RWPE1 (cell line): ENCODE measurements at regions not wholly inside any gene's neighbourhood (a gene's known extent, or its start where the extent isn't known, plus 50 kb on each side); places are given as distances from the start of the nearest gene placed in this dataset.

Source experiments
- CTCF ChIA-PET: fragments of 350-600 bp; sonication (Branson Sonifier 250); formaldehyde crosslinking; extraction: SDS; loops from one replicate; lab custom pipeline; 2021; lab: Yijun Ruan, JAX
- POLR2A ChIA-PET: fragments of 400-600 bp; formaldehyde crosslinking; extraction: SDS; loops from one replicate; lab custom pipeline; 2020; ENCODE audit warnings: antibody characterized with exemption; ENCODE audit not compliant: low non-redundant PET; lab: Yijun Ruan, JAX
- DNase-seq: peaks from one replicate; pipeline ENCODE4 v3.0.0; 2012; ENCODE audit warnings: low spot score
- H3K27ac ChIP-seq: fragments of 450-650 bp; 2 replicates; pipeline ENCODE4 v1.5.1; 2017
- CTCF ChIP-seq: fragments of 450-650 bp; conservative IDR thresholded peaks from 2 replicates; pipeline ENCODE4 v1.5.1; 2017; ENCODE audit warnings: low read depth, mild to moderate bottlenecking

GRCh38 chr6:150313781-150314180 lies 55.0 kb upstream of the IYD start:
- H3K27ac ChIP-seq = no peak overlapping the region
- POLR2A ChIA-PET = no interaction called here
- TF ChIP-seq CTCF = no peak
- CTCF ChIA-PET = no interaction called here
- no peak for DNase-seq

- no peak for DNase-seq
- TF ChIP-seq CTCF = no peak
- POLR2A ChIA-PET = no interaction called here
- CTCF ChIA-PET = no interaction called here
- H3K27ac ChIP-seq = no peak overlapping the region
Measured at GRCh38 chr6:150314230-150315188, 54.3 kb upstream of the IYD start.

- ChIA-PET CTCF (no interaction called here), POLR2A (no interaction called here)
- TF ChIP-seq CTCF = no peak
- no peak for DNase-seq
- no peak overlapping the region for H3K27ac ChIP-seq
Measured at GRCh38 chr6:150315626-150316025, 53.2 kb upstream of the IYD start.

- ChIA-PET POLR2A (no interaction called here), CTCF (no interaction called here)
- H3K27ac ChIP-seq = no peak overlapping the region
- TF ChIP-seq CTCF = no peak
- no peak for DNase-seq
Measured at GRCh38 chr6:150316936-150317335, 51.9 kb upstream of the IYD start.
